ENCODE measurements at regions not wholly inside any gene's neighbourhood (a gene's known extent, or its start where the extent isn't known, plus 50 kb on each side); places are given as distances from the start of the nearest gene placed in this dataset.

- FAIRE-seq (no peak), DNase-seq (ENCODE audit: insufficient read length, low spot score) (no peak)
- no peak for TF ChIP-seq CTCF (IDR thresholded peaks at IDR 0.05; ENCODE audit: insufficient read depth, missing control alignments)
Observed at GRCh38 chr13:76644906-76645305, 241.3 kb downstream of the KCTD12 start.

- DNase-seq (ENCODE audit: insufficient read length, low spot score) (no peak), FAIRE-seq (peak; percentile 38)
- no peak for TF ChIP-seq CTCF (IDR thresholded peaks at IDR 0.05; ENCODE audit: insufficient read depth, missing control alignments)
Observed at GRCh38 chr13:76643596-76643995, 242.6 kb downstream of the KCTD12 start.

- DNase-seq (ENCODE audit: insufficient read length, low spot score) (no peak), FAIRE-seq (peak; percentile 76)
- no peak for TF ChIP-seq CTCF (IDR thresholded peaks at IDR 0.05; ENCODE audit: insufficient read depth, missing control alignments)
Observed at GRCh38 chr13:76641056-76641455, 245.1 kb downstream of the KCTD12 start.

- no peak for DNase-seq (ENCODE audit: insufficient read length, low spot score)
- no peak for TF ChIP-seq CTCF (IDR thresholded peaks at IDR 0.05; ENCODE audit: insufficient read depth, missing control alignments)
- no peak for FAIRE-seq
Observed at GRCh38 chr13:76638882-76639281, 247.3 kb downstream of the KCTD12 start.

GRCh38 chr13:76638181-76638580 is 248.0 kb downstream of the KCTD12 start:
- no peak for FAIRE-seq
- TF ChIP-seq CTCF (IDR thresholded peaks at IDR 0.05; ENCODE audit: insufficient read depth, missing control alignments) = no peak
- DNase-seq (ENCODE audit: insufficient read length, low spot score) = no peak

- TF ChIP-seq CTCF (IDR thresholded peaks at IDR 0.05; ENCODE audit: insufficient read depth, missing control alignments) = no peak
- DNase-seq (ENCODE audit: insufficient read length, low spot score) = no peak
- no peak for FAIRE-seq
Observed at GRCh38 chr13:76637641-76638141, 248.5 kb downstream of the KCTD12 start.

- DNase-seq (ENCODE audit: insufficient read length, low spot score) = no peak
- FAIRE-seq = no peak
- no peak for TF ChIP-seq CTCF (IDR thresholded peaks at IDR 0.05; ENCODE audit: insufficient read depth, missing control alignments)
Observed at GRCh38 chr13:76636829-76637228, 249.4 kb downstream of the KCTD12 start.
